ENCODE measurements at regions not wholly inside any gene's neighbourhood (a gene's known extent, or its start where the extent isn't known, plus 50 kb on each side); places are given as distances from the start of the nearest gene placed in this dataset.

DNA sequence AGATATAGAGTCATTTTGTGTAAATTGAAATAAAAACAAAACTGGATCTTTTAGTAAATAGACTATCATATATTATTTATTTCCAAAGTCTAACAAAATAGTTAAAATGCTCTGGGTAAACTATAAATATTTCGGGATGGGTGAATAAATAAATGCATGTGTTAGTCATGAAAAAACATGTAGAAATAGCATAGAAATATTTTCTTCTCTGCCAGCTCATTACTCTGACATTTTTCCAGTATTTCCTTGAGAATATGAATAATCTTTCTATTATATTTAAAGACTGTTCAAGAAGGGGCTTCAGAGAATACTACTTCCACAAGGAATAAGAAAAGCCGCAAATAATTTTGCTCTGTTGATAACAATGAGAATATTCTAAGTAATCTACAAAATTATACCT lies 880.4 kb downstream of the TRIB2 start:
- WGBS (ENCODE audit: missing lambda C conversion rate): 4% methylated on average over 2 of the region's 2 CpGs
- ChIA-PET POLR2A (no interaction called here), CTCF (no interaction called here)
- no peak overlapping the region for H3K4me3 ChIP-seq
- FAIRE-seq (no peak), DNase-seq (ENCODE audit: low read depth in 1 of 2, low spot score in 1 of 2) (no peak), ATAC-seq (no peak)
- H3K4me2 ChIP-seq: no peak overlapping the region
- H3K27ac ChIP-seq: no peak overlapping the region
- H3K9me3 ChIP-seq: 0 out of 3 replicates have a peak, but pooled peaks cover 9% of the 10 kb centered on the region
- H3K4me1 ChIP-seq: no peaks in the 10 kb centered on the region
- no peak for TF ChIP-seq ZSCAN20 (CRISPR knock-in tag; IDR thresholded peaks at IDR 0.05)
- TF ChIP-seq KDM5A (IDR thresholded peaks at IDR 0.05): no peak
- TF ChIP-seq EP300 (IDR thresholded peaks at IDR 0.05): no peak
- no peak for TF ChIP-seq FOXS1 (CRISPR knock-in tag; IDR thresholded peaks at IDR 0.05)

- 0 out of 3 replicates have a peak, but pooled peaks cover 5% of the 10 kb centered on the region for H3K9me3 ChIP-seq
- POLR2A ChIA-PET: no interaction called here
- H3K4me2 ChIP-seq: no peak overlapping the region
- FAIRE-seq (no peak), DNase-seq (ENCODE audit: low read depth in 1 of 2, low spot score in 1 of 2) (no peak), ATAC-seq (no peak)
- H3K4me1 ChIP-seq: no peaks in the 10 kb centered on the region
- CTCF ChIA-PET: no interaction called here
- H3K4me3 ChIP-seq: no peak overlapping the region
- H3K27ac ChIP-seq: no peak overlapping the region
- WGBS (ENCODE audit: missing lambda C conversion rate): 15% methylated on average over 2 of the region's 2 CpGs
- TF ChIP-seq CHD2 (IDR thresholded peaks at IDR 0.05; ENCODE audit: low read length, partially characterized antibody) (no peak), ZC3H11A (IDR thresholded peaks at IDR 0.05) (no peak), ESRRA (IDR thresholded peaks at IDR 0.05; ENCODE audit: borderline replicate concordance, low read length) (no peak), POLR2A (IDR thresholded peaks at IDR 0.05; ENCODE audit: low read length) (no peak), CHD4 (IDR thresholded peaks at IDR 0.05; ENCODE audit: borderline replicate concordance) (no peak), SREBF2 (IDR thresholded peaks at IDR 0.05) (no peak), EP300 (IDR thresholded peaks at IDR 0.05) (no peak), KDM1A (IDR thresholded peaks at IDR 0.05; ENCODE audit: low read depth) (no peak), NFE2L2 (conservative IDR thresholded peaks at IDR 0.05; ENCODE audit: low read length) (no peak), CBX8 (IDR thresholded peaks at IDR 0.05) (no peak), HES2 (IDR thresholded peaks at IDR 0.05) (no peak), HOXB5 (CRISPR knock-in tag; IDR thresholded peaks at IDR 0.05) (no peak), MAFK (IDR thresholded peaks at IDR 0.05; ENCODE audit: partially characterized antibody) (no peak)
- TF ChIP-seq, protein P1, sequence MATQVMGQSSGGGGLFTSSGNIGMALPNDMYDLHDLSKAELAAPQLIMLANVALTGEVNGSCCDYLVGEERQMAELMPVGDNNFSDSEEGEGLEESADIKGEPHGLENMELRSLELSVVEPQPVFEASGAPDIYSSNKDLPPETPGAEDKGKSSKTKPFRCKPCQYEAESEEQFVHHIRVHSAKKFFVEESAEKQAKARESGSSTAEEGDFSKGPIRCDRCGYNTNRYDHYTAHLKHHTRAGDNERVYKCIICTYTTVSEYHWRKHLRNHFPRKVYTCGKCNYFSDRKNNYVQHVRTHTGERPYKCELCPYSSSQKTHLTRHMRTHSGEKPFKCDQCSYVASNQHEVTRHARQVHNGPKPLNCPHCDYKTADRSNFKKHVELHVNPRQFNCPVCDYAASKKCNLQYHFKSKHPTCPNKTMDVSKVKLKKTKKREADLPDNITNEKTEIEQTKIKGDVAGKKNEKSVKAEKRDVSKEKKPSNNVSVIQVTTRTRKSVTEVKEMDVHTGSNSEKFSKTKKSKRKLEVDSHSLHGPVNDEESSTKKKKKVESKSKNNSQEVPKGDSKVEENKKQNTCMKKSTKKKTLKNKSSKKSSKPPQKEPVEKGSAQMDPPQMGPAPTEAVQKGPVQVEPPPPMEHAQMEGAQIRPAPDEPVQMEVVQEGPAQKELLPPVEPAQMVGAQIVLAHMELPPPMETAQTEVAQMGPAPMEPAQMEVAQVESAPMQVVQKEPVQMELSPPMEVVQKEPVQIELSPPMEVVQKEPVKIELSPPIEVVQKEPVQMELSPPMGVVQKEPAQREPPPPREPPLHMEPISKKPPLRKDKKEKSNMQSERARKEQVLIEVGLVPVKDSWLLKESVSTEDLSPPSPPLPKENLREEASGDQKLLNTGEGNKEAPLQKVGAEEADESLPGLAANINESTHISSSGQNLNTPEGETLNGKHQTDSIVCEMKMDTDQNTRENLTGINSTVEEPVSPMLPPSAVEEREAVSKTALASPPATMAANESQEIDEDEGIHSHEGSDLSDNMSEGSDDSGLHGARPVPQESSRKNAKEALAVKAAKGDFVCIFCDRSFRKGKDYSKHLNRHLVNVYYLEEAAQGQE (IDR thresholded peaks at IDR 0.05): no peak
- TF ChIP-seq, protein P2, sequence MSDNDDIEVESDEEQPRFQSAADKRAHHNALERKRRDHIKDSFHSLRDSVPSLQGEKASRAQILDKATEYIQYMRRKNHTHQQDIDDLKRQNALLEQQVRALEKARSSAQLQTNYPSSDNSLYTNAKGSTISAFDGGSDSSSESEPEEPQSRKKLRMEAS (IDR thresholded peaks at IDR 0.05): no peak
- TF ChIP-seq, protein P3, sequence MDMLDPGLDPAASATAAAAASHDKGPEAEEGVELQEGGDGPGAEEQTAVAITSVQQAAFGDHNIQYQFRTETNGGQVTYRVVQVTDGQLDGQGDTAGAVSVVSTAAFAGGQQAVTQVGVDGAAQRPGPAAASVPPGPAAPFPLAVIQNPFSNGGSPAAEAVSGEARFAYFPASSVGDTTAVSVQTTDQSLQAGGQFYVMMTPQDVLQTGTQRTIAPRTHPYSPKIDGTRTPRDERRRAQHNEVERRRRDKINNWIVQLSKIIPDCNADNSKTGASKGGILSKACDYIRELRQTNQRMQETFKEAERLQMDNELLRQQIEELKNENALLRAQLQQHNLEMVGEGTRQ (IDR thresholded peaks at IDR 0.05): no peak
Measured at GRCh38 chr2:13601506-13601905, 884.8 kb downstream of the TRIB2 start.

GRCh38 chr2:13604951-13605661 lies 888.4 kb downstream of the TRIB2 start:
- Histone ChIP-seq H3K4me1 (no peaks in the 10 kb centered on the region), H3K9me3 (0 out of 3 replicates have a peak, but pooled peaks cover 9% of the 10 kb centered on the region), H3K4me3 (no peak overlapping the region), H3K27ac (no peak overlapping the region), H3K4me2 (no peak overlapping the region)
- ATAC-seq (no peak), DNase-seq (ENCODE audit: low read depth in 1 of 2, low spot score in 1 of 2) (no peak), FAIRE-seq (no peak)
- CTCF ChIA-PET: no interaction called here
- WGBS (ENCODE audit: missing lambda C conversion rate): 8% methylated on average over 6 of the region's 9 CpGs
- POLR2A ChIA-PET: no interaction called here
- TF ChIP-seq HDAC2 (IDR thresholded peaks at IDR 0.05) (no peak), HOXA7 (CRISPR knock-in tag; IDR thresholded peaks at IDR 0.05) (no peak), JUNB (IDR thresholded peaks at IDR 0.05) (no peak), SREBF2 (IDR thresholded peaks at IDR 0.05) (no peak), CBX8 (IDR thresholded peaks at IDR 0.05) (no peak), RARB (CRISPR knock-in tag; IDR thresholded peaks at IDR 0.05) (no peak), BHLHE40 (IDR thresholded peaks at IDR 0.05; ENCODE audit: low read depth, low read length) (no peak), FOSB (CRISPR knock-in tag; IDR thresholded peaks at IDR 0.05) (no peak), MAFK (IDR thresholded peaks at IDR 0.05; ENCODE audit: partially characterized antibody) (no peak)
- TF ChIP-seq, protein P4, sequence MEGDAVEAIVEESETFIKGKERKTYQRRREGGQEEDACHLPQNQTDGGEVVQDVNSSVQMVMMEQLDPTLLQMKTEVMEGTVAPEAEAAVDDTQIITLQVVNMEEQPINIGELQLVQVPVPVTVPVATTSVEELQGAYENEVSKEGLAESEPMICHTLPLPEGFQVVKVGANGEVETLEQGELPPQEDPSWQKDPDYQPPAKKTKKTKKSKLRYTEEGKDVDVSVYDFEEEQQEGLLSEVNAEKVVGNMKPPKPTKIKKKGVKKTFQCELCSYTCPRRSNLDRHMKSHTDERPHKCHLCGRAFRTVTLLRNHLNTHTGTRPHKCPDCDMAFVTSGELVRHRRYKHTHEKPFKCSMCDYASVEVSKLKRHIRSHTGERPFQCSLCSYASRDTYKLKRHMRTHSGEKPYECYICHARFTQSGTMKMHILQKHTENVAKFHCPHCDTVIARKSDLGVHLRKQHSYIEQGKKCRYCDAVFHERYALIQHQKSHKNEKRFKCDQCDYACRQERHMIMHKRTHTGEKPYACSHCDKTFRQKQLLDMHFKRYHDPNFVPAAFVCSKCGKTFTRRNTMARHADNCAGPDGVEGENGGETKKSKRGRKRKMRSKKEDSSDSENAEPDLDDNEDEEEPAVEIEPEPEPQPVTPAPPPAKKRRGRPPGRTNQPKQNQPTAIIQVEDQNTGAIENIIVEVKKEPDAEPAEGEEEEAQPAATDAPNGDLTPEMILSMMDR (IDR thresholded peaks at IDR 0.05): no peak
- TF ChIP-seq, protein P1 (IDR thresholded peaks at IDR 0.05): no peak

Measured in A549 (cell line).